22Rv1 (cell line): ENCODE measurements at regions not wholly inside any gene's neighbourhood (a gene's known extent, or its start where the extent isn't known, plus 50 kb on each side); places are given as distances from the start of the nearest gene placed in this dataset.

Source experiments
- ZFX ChIP-seq: fragments of 450-650 bp; IDR thresholded peaks from 2 replicates; pipeline ENCODE4 v1.6.1; 2017; ENCODE audit warnings: antibody characterized with exemption, borderline replicate concordance
- TF ChIP-seq, protein P1 (sequence below): fragments of 450-650 bp; IDR thresholded peaks from 2 replicates; pipeline ENCODE4 v1.5.1; 2017; ENCODE audit warnings: mild to moderate bottlenecking

DNA sequence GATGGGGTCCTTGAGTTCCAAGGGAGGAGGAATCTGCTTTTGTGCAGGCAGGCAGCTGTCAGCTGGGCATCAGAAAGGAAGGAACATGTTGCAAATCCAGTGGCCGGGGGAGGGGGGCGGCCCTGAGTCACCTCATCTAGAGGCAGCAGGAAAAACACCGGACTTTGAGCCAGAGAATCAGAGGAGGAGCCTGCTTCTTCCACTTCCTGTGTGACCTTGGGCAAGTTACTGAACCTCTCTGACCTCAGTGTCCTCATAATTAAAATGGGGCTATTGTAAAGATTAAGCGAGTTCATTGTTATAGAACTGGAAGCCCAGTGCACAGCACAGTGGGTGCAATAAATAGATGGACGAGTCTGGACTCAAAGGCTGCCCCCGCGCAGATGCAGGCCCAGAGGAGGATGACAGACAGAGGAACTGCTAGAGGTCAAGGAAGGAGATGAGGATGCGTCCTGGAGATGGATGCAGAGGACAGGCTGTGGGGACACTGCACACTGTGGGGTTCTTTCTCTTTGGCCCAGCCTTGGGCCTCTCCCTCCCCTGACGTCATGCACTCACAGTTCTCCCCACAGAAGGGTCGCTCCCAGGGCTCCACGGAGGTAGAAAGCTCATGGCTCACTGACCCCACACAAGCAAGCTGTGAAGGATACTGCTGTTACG, 714.3 kb downstream of the MATN1 start:
- TF ChIP-seq, protein P1, sequence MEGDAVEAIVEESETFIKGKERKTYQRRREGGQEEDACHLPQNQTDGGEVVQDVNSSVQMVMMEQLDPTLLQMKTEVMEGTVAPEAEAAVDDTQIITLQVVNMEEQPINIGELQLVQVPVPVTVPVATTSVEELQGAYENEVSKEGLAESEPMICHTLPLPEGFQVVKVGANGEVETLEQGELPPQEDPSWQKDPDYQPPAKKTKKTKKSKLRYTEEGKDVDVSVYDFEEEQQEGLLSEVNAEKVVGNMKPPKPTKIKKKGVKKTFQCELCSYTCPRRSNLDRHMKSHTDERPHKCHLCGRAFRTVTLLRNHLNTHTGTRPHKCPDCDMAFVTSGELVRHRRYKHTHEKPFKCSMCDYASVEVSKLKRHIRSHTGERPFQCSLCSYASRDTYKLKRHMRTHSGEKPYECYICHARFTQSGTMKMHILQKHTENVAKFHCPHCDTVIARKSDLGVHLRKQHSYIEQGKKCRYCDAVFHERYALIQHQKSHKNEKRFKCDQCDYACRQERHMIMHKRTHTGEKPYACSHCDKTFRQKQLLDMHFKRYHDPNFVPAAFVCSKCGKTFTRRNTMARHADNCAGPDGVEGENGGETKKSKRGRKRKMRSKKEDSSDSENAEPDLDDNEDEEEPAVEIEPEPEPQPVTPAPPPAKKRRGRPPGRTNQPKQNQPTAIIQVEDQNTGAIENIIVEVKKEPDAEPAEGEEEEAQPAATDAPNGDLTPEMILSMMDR, result no peak
- no peak for TF ChIP-seq ZFX
